ENCODE measurements at regions not wholly inside any gene's neighbourhood (a gene's known extent, or its start where the extent isn't known, plus 50 kb on each side); places are given as distances from the start of the nearest gene placed in this dataset.
"Not testable (repeated sequence)": the region's sequence is repeated elsewhere in the genome, so short reads cannot be mapped to it uniquely, and the experiment has no call there.

- ChIA-PET POLR2A (no interaction called here), CTCF (no interaction called here)
- DNase-seq (ENCODE audit: extremely low spot score): no peak
- no peak for TF ChIP-seq CTBP1 (IDR thresholded peaks at IDR 0.05; ENCODE audit: borderline replicate concordance)
These were observed 894.1 kb upstream of the PIK3C3 start for GRCh38 chr18:41060967-41061366.

- TF ChIP-seq HDGF (IDR thresholded peaks at IDR 0.05; ENCODE audit: borderline replicate concordance): no peak
- no peak for TF ChIP-seq BHLHE40 (IDR thresholded peaks at IDR 0.05; ENCODE audit: borderline replicate concordance)
- no peak for TF ChIP-seq LEF1 (IDR thresholded peaks at IDR 0.05; ENCODE audit: borderline replicate concordance)
- no peak for TF ChIP-seq SP1 (IDR thresholded peaks at IDR 0.05)
- no peak for TF ChIP-seq NFRKB (IDR thresholded peaks at IDR 0.05)
- no peak for TF ChIP-seq FOXM1 (IDR thresholded peaks at IDR 0.05; ENCODE audit: borderline replicate concordance)
- TF ChIP-seq ELF4 (IDR thresholded peaks at IDR 0.05): no peak
- TF ChIP-seq PKNOX1 (IDR thresholded peaks at IDR 0.05): no peak
- no peak for TF ChIP-seq TARDBP (IDR thresholded peaks at IDR 0.05)
- TF ChIP-seq ZNF384 (IDR thresholded peaks at IDR 0.05): no peak
- TF ChIP-seq L3MBTL2 (conservative IDR thresholded peaks at IDR 0.05): no peak
- no peak for TF ChIP-seq FOXA1 (IDR thresholded peaks at IDR 0.05)
- no peak for TF ChIP-seq FOXK2 (IDR thresholded peaks at IDR 0.05)
- TF ChIP-seq CTBP1 (IDR thresholded peaks at IDR 0.05; ENCODE audit: borderline replicate concordance): no peak
- no peak for TF ChIP-seq SUZ12 (IDR thresholded peaks at IDR 0.05)
- TF ChIP-seq ARNT (IDR thresholded peaks at IDR 0.05): no peak
- no peak for DNase-seq (ENCODE audit: extremely low spot score)
- ChIA-PET POLR2A (no interaction called here), CTCF (no interaction called here)
These were observed 896.0 kb upstream of the PIK3C3 start for GRCh38 chr18:41059126-41059415.

- ChIA-PET CTCF (no interaction called here), POLR2A (no interaction called here)
- TF ChIP-seq TARDBP (IDR thresholded peaks at IDR 0.05) (no peak), FOXK2 (IDR thresholded peaks at IDR 0.05) (no peak), NFRKB (IDR thresholded peaks at IDR 0.05) (no peak), ARNT (IDR thresholded peaks at IDR 0.05) (no peak), PKNOX1 (IDR thresholded peaks at IDR 0.05) (no peak), FOXA1 (IDR thresholded peaks at IDR 0.05) (no peak), LEF1 (IDR thresholded peaks at IDR 0.05; ENCODE audit: borderline replicate concordance) (no peak), ELF4 (IDR thresholded peaks at IDR 0.05) (no peak), L3MBTL2 (conservative IDR thresholded peaks at IDR 0.05) (no peak), SUZ12 (IDR thresholded peaks at IDR 0.05) (no peak), BHLHE40 (IDR thresholded peaks at IDR 0.05; ENCODE audit: borderline replicate concordance) (no peak), FOXM1 (IDR thresholded peaks at IDR 0.05; ENCODE audit: borderline replicate concordance) (no peak), ZNF384 (IDR thresholded peaks at IDR 0.05) (no peak), HDGF (IDR thresholded peaks at IDR 0.05; ENCODE audit: borderline replicate concordance) (no peak)
These were observed 896.5 kb upstream of the PIK3C3 start for GRCh38 chr18:41058351-41059125.

GRCh38 chr18:41052625-41053024 lies 902.4 kb upstream of the PIK3C3 start:
- CTCF ChIA-PET: no interaction called here
- TF ChIP-seq SUZ12 (IDR thresholded peaks at IDR 0.05) (no peak), LEF1 (IDR thresholded peaks at IDR 0.05; ENCODE audit: borderline replicate concordance) (no peak), NFRKB (IDR thresholded peaks at IDR 0.05) (no peak), CTBP1 (IDR thresholded peaks at IDR 0.05; ENCODE audit: borderline replicate concordance) (no peak), FOXK2 (IDR thresholded peaks at IDR 0.05) (no peak), ELF4 (IDR thresholded peaks at IDR 0.05) (no peak), FOXM1 (IDR thresholded peaks at IDR 0.05; ENCODE audit: borderline replicate concordance) (no peak), SP1 (IDR thresholded peaks at IDR 0.05) (no peak), L3MBTL2 (conservative IDR thresholded peaks at IDR 0.05) (no peak), FOXA1 (IDR thresholded peaks at IDR 0.05) (no peak), TARDBP (IDR thresholded peaks at IDR 0.05) (no peak), ARNT (IDR thresholded peaks at IDR 0.05) (no peak), ZNF384 (IDR thresholded peaks at IDR 0.05) (no peak), HDGF (IDR thresholded peaks at IDR 0.05; ENCODE audit: borderline replicate concordance) (no peak), PKNOX1 (IDR thresholded peaks at IDR 0.05) (no peak), BHLHE40 (IDR thresholded peaks at IDR 0.05; ENCODE audit: borderline replicate concordance) (no peak)
- POLR2A ChIA-PET: no interaction called here
- no peak for DNase-seq (ENCODE audit: extremely low spot score)

More at GRCh38 chr18:41058351-41059125, 896.5 kb upstream of the PIK3C3 start:
- no peak for DNase-seq (ENCODE audit: extremely low spot score)

- CTCF ChIA-PET; DNase-seq (ENCODE audit: extremely low spot score); POLR2A ChIA-PET: not testable (repeated sequence)
These were observed 908.8 kb upstream of the PIK3C3 start for GRCh38 chr18:41046250-41046649.

- DNase-seq (ENCODE audit: extremely low spot score): no peak
- POLR2A ChIA-PET: no interaction called here
- TF ChIP-seq ZNF384 (IDR thresholded peaks at IDR 0.05): no peak
- TF ChIP-seq L3MBTL2 (conservative IDR thresholded peaks at IDR 0.05): no peak
- CTCF ChIA-PET: no interaction called here
These were observed 911.2 kb upstream of the PIK3C3 start for GRCh38 chr18:41043876-41044275.

GRCh38 chr18:41042866-41043265 lies 912.2 kb upstream of the PIK3C3 start:
- CTCF ChIA-PET: no interaction called here
- no peak for DNase-seq (ENCODE audit: extremely low spot score)
- POLR2A ChIA-PET: no interaction called here
- TF ChIP-seq L3MBTL2 (conservative IDR thresholded peaks at IDR 0.05) (no peak), CTBP1 (IDR thresholded peaks at IDR 0.05; ENCODE audit: borderline replicate concordance) (no peak), NFRKB (IDR thresholded peaks at IDR 0.05) (no peak), SUZ12 (IDR thresholded peaks at IDR 0.05) (no peak), ELF4 (IDR thresholded peaks at IDR 0.05) (no peak)

All from HEK293T (cell line).